NCI-H2196 treated with DMSO at 0.1 percent for 48 hours (cell line): ENCODE measurements at regions not wholly inside any gene's neighbourhood (a gene's known extent, or its start where the extent isn't known, plus 50 kb on each side); places are given as distances from the start of the nearest gene placed in this dataset.

ENCODE experiments used
- DNase-seq: peaks from one replicate; lab custom pipeline; 2025; ENCODE audit not compliant: unreplicated experiment; lab: John Stamatoyannopoulos, UW

GRCh38 chr11:91174193-91174592 lies 951.3 kb upstream of the CHORDC1 start:
- no peak for DNase-seq

DNA sequence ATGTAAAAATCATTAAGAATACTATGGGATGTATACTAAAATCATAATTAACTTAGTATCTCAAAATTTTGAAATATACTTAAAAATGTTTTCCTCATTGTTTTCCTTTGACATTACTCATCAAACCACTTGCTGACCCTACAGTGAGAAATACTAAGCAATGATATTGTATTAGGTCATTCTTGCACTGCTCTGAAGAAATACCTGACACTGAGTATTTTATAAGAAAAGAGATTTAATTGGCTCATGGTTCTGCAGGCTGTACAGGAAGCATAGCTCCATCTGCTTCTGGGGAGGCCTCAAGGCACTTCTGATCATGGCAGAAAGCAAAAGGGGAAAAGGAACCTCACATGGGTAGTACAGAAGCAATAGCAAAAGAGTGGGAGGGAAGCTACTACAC lies 950.9 kb upstream of the CHORDC1 start:
- no peak for DNase-seq

DNA sequence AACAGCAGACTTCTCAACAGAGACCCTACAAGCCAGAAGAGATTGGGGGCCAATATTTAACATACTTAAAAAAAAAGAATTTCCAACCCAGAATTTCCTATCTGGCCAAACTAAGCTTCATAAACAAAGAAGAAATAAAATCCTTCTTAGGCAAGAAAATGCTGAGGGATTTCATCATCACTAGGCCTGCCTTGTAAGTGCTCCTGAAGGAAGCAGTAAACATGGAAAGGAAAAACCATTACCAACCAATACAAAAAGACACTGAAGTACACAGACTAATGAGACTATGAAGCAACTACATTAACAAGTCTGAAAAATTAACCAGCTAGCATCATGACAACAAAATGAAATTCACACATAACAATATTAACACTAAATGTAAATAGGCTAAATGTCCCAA lies 947.9 kb upstream of the CHORDC1 start:
- no peak for DNase-seq

- no peak for DNase-seq
Observed at GRCh38 chr11:91164452-91164822, 941.6 kb upstream of the CHORDC1 start.

GRCh38 chr11:91163619-91164451 lies 941.0 kb upstream of the CHORDC1 start:
- no peak for DNase-seq

- DNase-seq, result no peak
Observed at GRCh38 chr11:91160661-91161060, 937.8 kb upstream of the CHORDC1 start.

DNA sequence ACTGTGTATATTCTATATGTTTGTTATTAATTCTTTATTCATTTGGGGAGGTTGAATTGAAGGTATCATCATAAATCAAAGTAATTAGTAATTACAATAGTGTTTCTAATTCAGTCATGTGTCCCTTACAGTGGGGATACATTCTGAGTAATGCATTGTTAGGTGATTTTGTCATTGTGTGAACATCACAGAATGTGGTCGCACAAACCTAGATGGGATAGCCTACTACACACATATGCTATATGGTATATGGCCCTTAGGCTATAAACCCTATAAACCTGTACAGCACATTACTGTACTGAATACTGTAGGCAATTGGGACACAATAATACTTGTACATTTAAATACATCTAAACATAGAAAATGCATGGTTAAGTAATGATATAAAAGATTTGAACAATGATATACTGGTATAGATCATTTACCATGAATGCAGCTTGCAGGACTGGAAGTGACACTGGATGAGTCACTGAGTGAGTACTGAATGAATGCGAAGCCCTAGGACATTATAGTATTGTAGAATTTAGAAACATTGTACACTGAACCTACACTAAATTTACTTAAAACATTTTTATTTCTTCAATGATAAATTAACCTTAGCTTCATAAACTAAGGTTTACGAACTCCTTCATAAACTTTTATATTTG lies 936.2 kb upstream of the CHORDC1 start:
- DNase-seq, result no peak

GRCh38 chr11:91158297-91158696 lies 935.4 kb upstream of the CHORDC1 start:
- no peak for DNase-seq

DNA sequence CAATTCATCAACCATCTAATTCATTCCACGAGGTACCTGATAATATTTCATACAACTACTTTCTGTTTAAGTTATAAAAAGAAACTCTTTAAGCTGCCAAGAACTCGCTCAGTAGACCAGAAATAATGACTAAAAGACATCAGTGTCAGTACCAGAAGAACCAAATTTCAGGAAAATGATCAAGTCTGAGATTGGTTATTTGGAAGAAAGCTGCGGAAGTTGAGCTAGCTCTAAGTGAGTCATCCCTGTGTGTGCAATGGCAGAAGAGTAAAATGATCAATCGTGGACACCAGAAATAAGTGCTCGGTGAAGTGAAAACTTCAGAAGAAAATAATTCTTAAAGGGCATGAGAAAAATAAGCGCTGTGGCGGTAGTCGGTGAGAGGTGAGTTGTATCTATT lies 933.2 kb upstream of the CHORDC1 start:
- no peak for DNase-seq

GRCh38 chr11:91147885-91148284 lies 925.0 kb upstream of the CHORDC1 start:
- DNase-seq, result no peak

DNA sequence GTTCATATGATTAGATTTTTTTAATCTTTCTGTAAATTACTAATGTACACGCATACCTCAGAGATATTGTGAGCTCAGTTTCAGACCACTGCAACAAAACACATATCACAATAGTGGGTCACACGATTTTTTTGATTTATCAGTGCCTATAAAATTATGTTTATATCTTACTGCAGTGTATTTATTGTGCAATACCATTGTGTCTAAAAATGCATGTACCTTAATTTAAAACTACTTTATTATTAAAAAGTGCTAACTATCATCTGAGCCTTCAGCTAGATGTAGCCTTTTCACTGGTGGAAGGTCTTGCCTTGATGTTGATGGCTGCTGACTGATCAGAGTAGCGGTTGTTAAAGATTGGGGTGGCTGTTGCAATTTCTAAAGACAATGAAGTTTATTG lies 918.8 kb upstream of the CHORDC1 start:
- no peak for DNase-seq

- no peak for DNase-seq
Observed at GRCh38 chr11:91136631-91137030, 913.8 kb upstream of the CHORDC1 start.

DNA sequence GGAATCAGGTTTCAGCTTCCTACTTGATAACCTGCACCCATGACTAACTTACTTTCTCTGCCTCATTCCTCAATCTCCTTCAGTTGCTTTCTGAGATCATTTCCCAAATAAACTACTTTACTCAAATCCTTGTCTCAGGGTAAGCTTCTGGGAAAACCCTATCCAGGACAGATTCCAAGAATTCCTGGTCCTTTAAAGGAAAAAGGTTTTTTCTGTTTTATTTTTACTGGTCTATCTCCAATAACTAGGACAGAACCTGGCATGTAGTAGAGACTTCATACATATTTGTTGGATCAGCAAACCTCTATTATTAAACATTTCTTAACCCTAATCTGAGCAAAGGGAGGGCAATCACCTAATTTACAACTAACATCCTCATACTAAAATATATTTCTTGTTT lies 910.5 kb upstream of the CHORDC1 start:
- no peak for DNase-seq

- DNase-seq, result no peak
Observed at GRCh38 chr11:91129596-91129995, 906.7 kb upstream of the CHORDC1 start.

GRCh38 chr11:91124363-91124762 lies 901.5 kb upstream of the CHORDC1 start:
- no peak for DNase-seq

DNA sequence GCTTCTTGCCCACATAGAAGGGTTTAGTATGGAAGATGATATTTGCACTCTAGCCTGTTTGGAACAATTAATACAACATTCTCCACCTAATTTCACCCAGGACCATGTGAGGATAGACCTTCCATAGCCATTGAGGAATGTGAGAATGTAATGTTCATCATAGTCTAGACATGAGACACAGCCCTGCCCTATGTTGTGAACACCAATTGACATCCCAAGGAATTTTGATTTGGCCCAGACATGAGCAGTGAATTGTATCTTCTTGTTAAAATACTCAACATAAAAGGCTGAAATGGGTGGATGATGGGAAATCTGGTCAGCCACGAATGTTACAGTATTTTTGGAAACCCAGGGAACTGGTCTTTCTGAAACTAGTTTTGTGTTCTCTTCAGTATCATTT lies 892.3 kb upstream of the CHORDC1 start:
- no peak for DNase-seq

GRCh38 chr11:91104237-91104636 lies 881.4 kb upstream of the CHORDC1 start:
- DNase-seq, result no peak

DNA sequence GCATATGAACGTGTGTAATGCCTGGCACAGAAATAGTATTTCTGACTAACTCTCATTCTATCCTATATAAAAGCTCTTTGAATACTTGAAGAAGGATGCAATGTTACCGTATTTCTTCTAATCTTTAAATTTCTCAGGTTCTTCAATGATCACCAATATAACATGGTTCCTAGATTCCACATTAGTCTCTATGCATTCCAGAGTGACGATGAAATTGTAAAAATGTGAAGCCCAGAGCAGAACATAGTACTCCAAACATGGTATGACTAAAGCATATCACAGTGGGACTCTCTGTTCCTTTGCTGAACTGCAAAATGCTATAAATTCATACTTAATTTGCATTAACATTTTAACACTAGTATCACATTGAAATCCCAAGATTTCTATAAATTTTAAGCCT lies 877.6 kb upstream of the CHORDC1 start:
- no peak for DNase-seq

DNA sequence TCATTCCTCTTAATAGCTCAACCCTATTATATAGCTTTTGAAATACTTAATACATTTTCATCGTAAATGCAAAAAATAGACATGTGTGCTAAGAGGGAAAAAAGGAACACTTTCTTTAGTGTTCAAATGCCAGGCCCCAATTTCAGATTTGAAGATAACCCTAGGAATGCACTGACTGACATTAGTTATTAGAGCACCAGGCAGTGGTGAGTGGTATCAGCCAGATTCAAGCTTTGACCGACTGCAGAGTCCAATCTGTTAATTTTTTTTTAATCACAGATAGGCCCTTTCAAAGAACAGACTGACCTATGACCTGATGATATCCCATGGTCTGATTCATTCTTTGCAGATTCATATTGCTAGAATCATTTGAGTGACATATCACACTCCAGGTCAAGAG lies 874.2 kb upstream of the CHORDC1 start:
- DNase-seq, result no peak

DNA sequence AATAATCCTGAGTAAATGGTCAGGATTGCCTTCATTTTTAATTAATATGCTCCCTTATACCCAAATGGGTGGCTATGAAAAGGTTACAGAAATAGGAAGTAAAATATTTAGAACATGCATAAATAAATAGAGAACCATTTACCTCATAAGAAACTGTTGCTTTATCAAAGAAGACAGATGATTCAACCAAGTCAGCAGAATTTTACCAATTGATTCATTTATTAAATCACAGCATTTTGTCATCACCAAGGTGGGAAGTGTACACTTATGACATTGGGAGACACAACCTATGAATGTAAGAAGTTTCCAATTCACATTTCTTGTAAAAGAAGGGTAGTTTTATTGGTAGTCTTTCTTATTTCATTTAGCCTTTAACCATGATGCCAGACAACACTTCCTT lies 870.3 kb upstream of the CHORDC1 start:
- DNase-seq, result no peak

DNA sequence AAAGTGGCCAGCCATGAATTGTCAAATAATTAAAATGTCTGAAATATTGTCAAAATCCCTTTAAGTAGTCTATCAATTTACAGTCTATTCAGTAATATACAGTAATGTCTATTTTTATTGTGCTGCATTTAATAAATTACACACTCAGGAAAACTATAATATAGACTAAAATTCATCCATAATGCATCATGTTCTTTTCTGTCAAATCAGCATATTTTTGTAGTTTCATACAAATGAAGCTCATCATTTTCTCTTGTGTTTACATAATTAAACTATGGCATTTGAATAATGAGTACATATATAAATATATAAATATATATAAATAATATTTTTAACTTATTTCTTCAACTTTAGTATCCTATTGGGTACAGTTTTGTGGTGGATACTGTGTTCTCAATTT lies 868.7 kb upstream of the CHORDC1 start:
- DNase-seq, result no peak

DNA sequence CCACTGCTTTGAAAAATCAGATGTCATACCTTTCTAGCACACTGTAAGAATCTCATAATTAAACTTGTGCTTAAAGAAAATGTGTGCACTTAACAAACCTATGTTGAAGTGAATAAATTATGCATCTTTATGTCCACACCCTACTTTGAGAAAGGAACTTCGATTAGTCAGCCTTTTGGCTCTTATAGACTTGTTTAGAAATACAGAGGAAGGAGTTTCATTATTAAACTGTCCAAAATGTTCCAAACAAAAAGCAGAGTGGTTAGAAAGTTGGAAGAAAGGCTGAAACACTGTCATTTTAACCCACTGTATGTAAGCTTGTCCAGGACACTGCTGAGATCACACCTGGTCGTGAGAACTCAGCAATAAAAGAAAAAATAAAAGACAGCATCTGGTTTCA lies 863.2 kb upstream of the CHORDC1 start:
- DNase-seq, result no peak

- no peak for DNase-seq
Observed at GRCh38 chr11:91082255-91082654, 859.4 kb upstream of the CHORDC1 start.
